Lower lobe of right lung (tissue), 2 donors: ENCODE measurements at regions not wholly inside any gene's neighbourhood (a gene's known extent, or its start where the extent isn't known, plus 50 kb on each side); places are given as distances from the start of the nearest gene placed in this dataset.
"Not testable (repeated sequence)": the region's sequence is repeated elsewhere in the genome, so short reads cannot be mapped to it uniquely, and the experiment has no call there.

Experiments
- ATAC-seq, 2 donors: fragments of 200-7000 bp; cut with Tn5 transposase; one replicate each; pipeline ENCODE4 v1.9.1; 2020 to 2022; ENCODE audit warnings: mild to moderate bottlenecking in 2 of 2, moderate library complexity in 2 of 2
- DNase-seq: peaks from one replicate; pipeline ENCODE4 v3.0.0-alpha.2; 2020
- H3K27ac ChIP-seq: fragments of 200-600 bp; one replicate; pipeline ENCODE4 v1.8.0; 2022
- H3K27me3 ChIP-seq: fragments of 200-600 bp; one replicate; pipeline ENCODE4 v1.8.0; 2022; ENCODE audit warnings: low read depth
- H3K36me3 ChIP-seq: fragments of 200-600 bp; one replicate; pipeline ENCODE4 v1.8.0; 2022; ENCODE audit warnings: mild to moderate bottlenecking
- H3K4me1 ChIP-seq: fragments of 200-600 bp; one replicate; pipeline ENCODE4 v1.8.0; 2022
- H3K4me3 ChIP-seq: fragments of 200-600 bp; one replicate; pipeline ENCODE4 v1.8.0; 2022; ENCODE audit warnings: mild to moderate bottlenecking
- H3K9me3 ChIP-seq: fragments of 200-600 bp; one replicate; pipeline ENCODE4 v1.8.0; 2022
- intact Hi-C: fragments of 100-400 bp; cut with DNase I; formaldehyde crosslinking; loops from one replicate; pipeline ENCODE4 v1.11.0; 2022
- TF ChIP-seq, protein P1 (sequence below): fragments of 200-600 bp; IDR thresholded peaks from one replicate; pipeline ENCODE4 v1.8.0; 2022; ENCODE audit warnings: antibody characterized with exemption, mild to moderate bottlenecking
- donor health status: DM: no; HTN: yes; CAD: no; lungs with severe emphysema.

DNA sequence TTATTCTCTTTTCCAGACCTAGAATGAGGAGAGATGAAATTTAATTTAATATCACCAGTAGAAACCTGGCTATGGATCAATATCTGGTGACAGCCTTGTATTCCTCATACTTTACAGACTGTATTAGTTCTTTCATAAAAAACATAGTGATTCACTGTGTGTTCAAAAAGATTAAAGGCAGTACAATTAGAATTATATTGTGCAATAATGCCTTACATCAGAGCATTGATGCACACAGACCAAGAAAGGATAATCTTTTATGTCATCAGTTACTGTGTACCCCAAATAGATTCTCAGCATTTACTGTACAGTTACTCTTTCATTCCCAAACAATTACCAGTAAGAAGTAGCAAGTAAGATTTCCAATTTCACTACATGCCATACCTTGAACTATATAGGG is 260.5 kb upstream of the ANXA10 start:
- no peak for DNase-seq
- intact Hi-C loops: no loop called here
- no peak overlapping the region for H3K27ac ChIP-seq

DNA sequence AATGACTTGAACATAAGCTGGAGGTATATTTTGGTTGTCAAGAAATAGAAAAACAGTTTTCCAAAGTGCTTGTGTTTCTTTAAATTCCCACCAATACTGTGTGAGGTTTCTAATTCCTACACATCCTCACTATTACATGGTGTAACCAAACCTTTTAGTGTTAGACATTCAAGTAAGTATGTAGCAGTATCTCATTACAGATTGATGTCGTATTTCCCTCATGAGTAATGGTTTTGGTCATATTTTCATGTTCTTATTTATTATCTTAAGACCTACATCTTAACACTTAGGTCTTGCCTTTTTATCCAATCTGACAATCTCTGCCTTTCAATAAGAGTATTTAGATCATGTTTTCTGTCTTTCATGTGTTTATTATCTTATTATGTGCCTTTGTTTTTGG is 253.7 kb upstream of the ANXA10 start:
- Histone ChIP-seq H3K27ac (no peak overlapping the region), H3K36me3 (no peaks in the 10 kb centered on the region), H3K4me3 (no peak overlapping the region), H3K9me3 (no peaks in the 10 kb centered on the region), H3K4me1 (no peaks in the 10 kb centered on the region), H3K27me3 (no peaks in the 10 kb centered on the region)
- TF ChIP-seq, protein P1, sequence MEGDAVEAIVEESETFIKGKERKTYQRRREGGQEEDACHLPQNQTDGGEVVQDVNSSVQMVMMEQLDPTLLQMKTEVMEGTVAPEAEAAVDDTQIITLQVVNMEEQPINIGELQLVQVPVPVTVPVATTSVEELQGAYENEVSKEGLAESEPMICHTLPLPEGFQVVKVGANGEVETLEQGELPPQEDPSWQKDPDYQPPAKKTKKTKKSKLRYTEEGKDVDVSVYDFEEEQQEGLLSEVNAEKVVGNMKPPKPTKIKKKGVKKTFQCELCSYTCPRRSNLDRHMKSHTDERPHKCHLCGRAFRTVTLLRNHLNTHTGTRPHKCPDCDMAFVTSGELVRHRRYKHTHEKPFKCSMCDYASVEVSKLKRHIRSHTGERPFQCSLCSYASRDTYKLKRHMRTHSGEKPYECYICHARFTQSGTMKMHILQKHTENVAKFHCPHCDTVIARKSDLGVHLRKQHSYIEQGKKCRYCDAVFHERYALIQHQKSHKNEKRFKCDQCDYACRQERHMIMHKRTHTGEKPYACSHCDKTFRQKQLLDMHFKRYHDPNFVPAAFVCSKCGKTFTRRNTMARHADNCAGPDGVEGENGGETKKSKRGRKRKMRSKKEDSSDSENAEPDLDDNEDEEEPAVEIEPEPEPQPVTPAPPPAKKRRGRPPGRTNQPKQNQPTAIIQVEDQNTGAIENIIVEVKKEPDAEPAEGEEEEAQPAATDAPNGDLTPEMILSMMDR: no peak
- intact Hi-C loops: no loop called here
- DNase-seq (no peak), ATAC-seq (no peak)

More for the DNA sequence above, 260.5 kb upstream of the ANXA10 start:
- Histone ChIP-seq H3K36me3 (no peaks in the 10 kb centered on the region), H3K4me1 (no peaks in the 10 kb centered on the region), H3K9me3 (no peaks in the 10 kb centered on the region), H3K27me3 (no peaks in the 10 kb centered on the region), H3K4me3 (no peak overlapping the region)
- TF ChIP-seq, protein P1: no peak
- ATAC-seq: no peak

DNA sequence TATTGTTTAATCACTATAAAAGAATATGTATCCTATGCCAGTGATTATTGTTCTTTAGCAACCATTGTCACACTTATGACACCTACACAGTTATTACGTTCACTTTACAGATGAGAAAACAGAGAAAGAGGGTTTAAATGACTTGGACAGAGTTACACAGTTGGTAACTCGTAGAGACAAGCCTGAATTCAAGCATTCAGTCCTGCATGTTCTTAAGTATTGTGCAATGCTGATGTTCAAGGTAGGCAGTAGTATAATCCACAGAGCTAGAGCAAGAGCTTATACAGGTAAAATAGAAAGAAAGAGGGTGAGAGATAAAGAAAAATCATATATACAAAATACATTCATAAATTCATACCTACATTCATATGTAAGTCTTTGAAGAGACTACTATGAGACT is 249.8 kb upstream of the ANXA10 start:
- intact Hi-C loops: no loop called here
- ATAC-seq (no peak), DNase-seq (no peak)
- Histone ChIP-seq H3K4me3 (no peak overlapping the region), H3K36me3 (no peaks in the 10 kb centered on the region), H3K27me3 (no peaks in the 10 kb centered on the region), H3K4me1 (no peaks in the 10 kb centered on the region), H3K9me3 (no peaks in the 10 kb centered on the region), H3K27ac (no peak overlapping the region)
- TF ChIP-seq, protein P1: no peak

DNA sequence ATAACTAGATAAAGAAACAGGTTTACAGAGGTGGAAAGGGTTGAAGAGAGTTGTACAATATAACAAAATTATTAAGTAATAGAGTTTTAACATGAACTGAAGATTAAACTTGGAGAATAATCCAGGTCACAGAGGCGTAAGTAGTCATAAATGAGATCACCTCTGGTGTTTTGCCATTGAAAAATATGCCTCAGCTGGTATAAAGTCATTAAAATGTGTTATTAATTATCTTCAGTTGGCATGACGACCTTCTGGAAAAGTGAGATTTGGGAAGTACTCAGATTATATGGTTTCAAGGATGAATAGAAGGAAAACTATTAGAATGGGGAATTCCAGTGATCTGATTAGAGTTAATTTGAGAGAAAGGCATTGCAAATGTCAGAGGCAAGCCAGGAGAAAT is 237.5 kb upstream of the ANXA10 start:
- TF ChIP-seq, protein P1: no peak
- H3K4me1 ChIP-seq: no peaks in the 10 kb centered on the region
- ATAC-seq: no peak
- H3K4me3 ChIP-seq: no peak overlapping the region
- DNase-seq: no peak
- intact Hi-C loops: no loop called here
- no peaks in the 10 kb centered on the region for H3K27me3 ChIP-seq
- H3K9me3 ChIP-seq: no peaks in the 10 kb centered on the region
- H3K27ac ChIP-seq: no peak overlapping the region
- H3K36me3 ChIP-seq: no peaks in the 10 kb centered on the region

DNA sequence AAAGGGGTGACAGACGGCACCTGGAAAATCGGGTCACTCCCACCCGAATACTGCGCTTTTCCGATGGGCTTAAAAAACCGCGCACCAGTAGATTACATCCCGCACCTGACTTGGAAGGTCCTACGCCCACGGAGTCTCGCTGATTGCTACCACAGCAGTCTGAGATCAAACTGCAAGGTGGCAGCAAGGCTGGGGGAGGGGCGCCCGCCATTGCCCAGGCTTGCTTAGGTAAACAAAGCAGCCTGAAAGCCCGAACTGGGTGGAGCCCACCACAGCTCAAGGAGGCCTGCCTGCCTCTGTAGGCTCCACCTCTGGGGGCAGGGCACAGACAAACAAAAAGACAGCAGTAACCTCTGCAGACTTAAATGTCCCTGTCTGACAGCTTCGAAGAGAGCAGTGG is 234.2 kb upstream of the ANXA10 start:
- H3K9me3 ChIP-seq, ATAC-seq, intact Hi-C loops: not testable (repeated sequence)

DNA sequence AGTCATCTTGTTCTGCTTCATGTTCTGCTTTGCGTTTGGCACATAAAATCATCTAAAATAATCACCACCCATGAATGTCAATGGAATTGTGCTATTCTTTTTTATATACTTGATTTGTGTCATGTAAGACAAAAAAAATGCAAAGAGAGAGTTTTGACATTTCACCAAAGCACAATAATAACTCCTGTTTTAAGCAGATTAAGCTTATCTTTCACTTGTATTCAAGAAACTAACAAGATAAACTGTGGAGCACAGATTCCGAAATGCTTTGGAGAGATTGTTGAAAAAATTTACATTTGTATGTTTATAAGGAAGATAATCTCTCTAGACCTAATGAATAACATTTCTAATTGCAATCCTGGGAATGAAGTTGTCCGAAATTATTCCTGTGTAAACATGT is 225.1 kb upstream of the ANXA10 start:
- Histone ChIP-seq H3K4me3 (no peak overlapping the region), H3K27ac (no peak overlapping the region), H3K9me3 (no peaks in the 10 kb centered on the region), H3K36me3 (no peaks in the 10 kb centered on the region), H3K4me1 (no peaks in the 10 kb centered on the region), H3K27me3 (no peaks in the 10 kb centered on the region)
- ATAC-seq (no peak), DNase-seq (no peak)
- TF ChIP-seq, protein P1: no peak
- intact Hi-C loops: no loop called here

More for the DNA sequence above, 234.2 kb upstream of the ANXA10 start:
- H3K4me1 ChIP-seq, H3K36me3 ChIP-seq, DNase-seq, H3K27ac ChIP-seq, H3K27me3 ChIP-seq, H3K4me3 ChIP-seq: not testable (repeated sequence)
